ENCODE measurements at regions not wholly inside any gene's neighbourhood (a gene's known extent, or its start where the extent isn't known, plus 50 kb on each side); places are given as distances from the start of the nearest gene placed in this dataset.

- no peak for TF ChIP-seq CTCF (conservative IDR thresholded peaks at IDR 0.05; ENCODE audit: low read depth, low read length)
- TF ChIP-seq EZH2 (IDR thresholded peaks at IDR 0.05; ENCODE audit: borderline replicate concordance, low read depth, low read length, poor library complexity, severe bottlenecking) = no peak
Observed at GRCh38 chr4:177895136-177895535, 452.9 kb upstream of the AGA start.
